A673 (cell line): ENCODE measurements at regions not wholly inside any gene's neighbourhood (a gene's known extent, or its start where the extent isn't known, plus 50 kb on each side); places are given as distances from the start of the nearest gene placed in this dataset.

ENCODE experiments used
- BruUV-seq: library from RNA; stranded (reverse); fragments of 400-500 nt; replicated peaks from 2 replicates; lab custom pipeline; 2021; lab: Mats Ljungman, UMichigan
- CTCF ChIA-PET: fragments of 300-600 bp; sonication (Branson Sonifier 250); formaldehyde crosslinking; loops from one replicate; lab custom pipeline; 2022; ENCODE audit warnings: antibody characterized with exemption; lab: Charles Lee
- POLR2A ChIA-PET: fragments of 300-600 bp; sonication (Branson Sonifier 250); formaldehyde crosslinking; loops from one replicate; lab custom pipeline; 2022; ENCODE audit warnings: antibody characterized with exemption; ENCODE audit not compliant: low non-redundant PET; lab: Charles Lee
- DNase-seq: peaks from one replicate; pipeline ENCODE4 v3.0.0-alpha.2; 2015; ENCODE audit warnings: low spot score
- H3K27ac ChIP-seq: fragments of 200-600 bp; sonication (generic); 2 replicates; pipeline ENCODE4 v1.5.1; 2016; ENCODE audit warnings: mixed run types, low read depth, mild to moderate bottlenecking, mixed read lengths, antibody characterized with exemption, low read length; ENCODE audit not compliant: poor library complexity, severe bottlenecking
- H3K27me3 ChIP-seq: fragments of 200-600 bp; sonication (generic); replicated peaks from 2 replicates; pipeline ENCODE4 v1.6.1; 2017; ENCODE audit warnings: mixed run types, low read depth, mild to moderate bottlenecking, mixed read lengths, antibody characterized with exemption, low read length; ENCODE audit not compliant: insufficient read depth, poor library complexity
- H3K36me3 ChIP-seq: fragments of 200-600 bp; sonication (generic); 2 replicates; pipeline ENCODE4 v1.6.1; 2016; ENCODE audit warnings: mixed run types, mild to moderate bottlenecking, mixed read lengths, antibody characterized with exemption, low read length; ENCODE audit not compliant: insufficient read depth, poor library complexity, severe bottlenecking
- H3K4me1 ChIP-seq: fragments of 200-600 bp; sonication (generic); 2 replicates; pipeline ENCODE4 v1.6.1; 2017; ENCODE audit warnings: mixed run types, mild to moderate bottlenecking, mixed read lengths, antibody characterized with exemption, low read length; ENCODE audit not compliant: insufficient read depth, poor library complexity, severe bottlenecking
- H3K4me3 ChIP-seq: fragments of 200-600 bp; sonication (generic); 2 replicates; pipeline ENCODE4 v1.5.1; 2016; ENCODE audit warnings: low read depth, mixed run types, mild to moderate bottlenecking, mixed read lengths, low read length; ENCODE audit not compliant: poor library complexity, severe bottlenecking
- H3K9me3 ChIP-seq: fragments of 200-600 bp; sonication (generic); 2 replicates; pipeline ENCODE4 v1.6.1; 2016; ENCODE audit warnings: mixed run types, low read depth, mild to moderate bottlenecking, mixed read lengths, antibody characterized with exemption, low read length; ENCODE audit not compliant: poor library complexity, severe bottlenecking
- EZH2 ChIP-seq: fragments of 200-600 bp; sonication (generic); IDR thresholded peaks from 2 replicates; pipeline ENCODE4 v1.6.1; 2017; ENCODE audit warnings: borderline replicate concordance, low read depth, mild to moderate bottlenecking, mixed read lengths, antibody characterized with exemption, low read length; ENCODE audit not compliant: poor library complexity, severe bottlenecking
- intact Hi-C: fragments of 100-400 bp; cut with micrococcal nuclease; formaldehyde crosslinking; loops from one replicate; pipeline ENCODE4 v1.10.0; 2022; ENCODE audit not compliant: unreplicated experiment
- TF ChIP-seq, protein P1 (sequence below): fragments of 300-800, 200-600 bp; sonication (generic); conservative IDR thresholded peaks from 2 replicates; pipeline ENCODE4 v1.5.1; 2017; ENCODE audit warnings: low read depth, mild to moderate bottlenecking, antibody characterized with exemption, low read length, moderate library complexity, mixed read lengths

DNA sequence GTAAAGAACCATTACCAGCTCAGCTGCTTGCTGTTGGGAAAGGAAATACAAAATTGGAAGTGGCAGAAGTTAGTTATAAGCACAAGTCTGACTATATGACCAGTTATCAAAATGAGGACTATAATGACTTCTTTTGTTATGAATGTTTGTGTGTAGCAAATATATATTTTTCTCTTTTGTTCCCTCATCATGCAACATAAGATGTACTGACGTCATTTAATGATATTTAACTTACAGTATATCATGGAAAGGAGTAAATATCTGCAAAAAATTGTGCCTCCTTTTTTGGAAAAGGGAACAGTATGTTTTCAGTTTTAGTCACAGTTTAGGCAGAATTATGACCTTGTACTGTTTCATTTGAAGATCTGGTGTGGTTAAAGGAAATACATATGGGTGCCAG, 356.3 kb upstream of the SLITRK5 start:
- BruUV-seq, result no TSS peak
- CTCF ChIA-PET, result no interaction called here

GRCh38 chr13:87322386-87322785, 348.8 kb upstream of the SLITRK5 start:
- TF ChIP-seq, protein P1, sequence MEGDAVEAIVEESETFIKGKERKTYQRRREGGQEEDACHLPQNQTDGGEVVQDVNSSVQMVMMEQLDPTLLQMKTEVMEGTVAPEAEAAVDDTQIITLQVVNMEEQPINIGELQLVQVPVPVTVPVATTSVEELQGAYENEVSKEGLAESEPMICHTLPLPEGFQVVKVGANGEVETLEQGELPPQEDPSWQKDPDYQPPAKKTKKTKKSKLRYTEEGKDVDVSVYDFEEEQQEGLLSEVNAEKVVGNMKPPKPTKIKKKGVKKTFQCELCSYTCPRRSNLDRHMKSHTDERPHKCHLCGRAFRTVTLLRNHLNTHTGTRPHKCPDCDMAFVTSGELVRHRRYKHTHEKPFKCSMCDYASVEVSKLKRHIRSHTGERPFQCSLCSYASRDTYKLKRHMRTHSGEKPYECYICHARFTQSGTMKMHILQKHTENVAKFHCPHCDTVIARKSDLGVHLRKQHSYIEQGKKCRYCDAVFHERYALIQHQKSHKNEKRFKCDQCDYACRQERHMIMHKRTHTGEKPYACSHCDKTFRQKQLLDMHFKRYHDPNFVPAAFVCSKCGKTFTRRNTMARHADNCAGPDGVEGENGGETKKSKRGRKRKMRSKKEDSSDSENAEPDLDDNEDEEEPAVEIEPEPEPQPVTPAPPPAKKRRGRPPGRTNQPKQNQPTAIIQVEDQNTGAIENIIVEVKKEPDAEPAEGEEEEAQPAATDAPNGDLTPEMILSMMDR, result no peak
- TF ChIP-seq EZH2, result no peak
- intact Hi-C loops, result no loop called here
- Histone ChIP-seq H3K27ac (no peak overlapping the region), H3K9me3 (no peaks in the 10 kb centered on the region), H3K27me3 (no peaks in the 10 kb centered on the region), H3K4me1 (no peaks in the 10 kb centered on the region), H3K4me3 (no peak overlapping the region), H3K36me3 (no peaks in the 10 kb centered on the region)
- DNase-seq, result no peak
- BruUV-seq, result no TSS peak
- CTCF ChIA-PET, result no interaction called here
- POLR2A ChIA-PET, result no interaction called here

More for the DNA sequence above, 356.3 kb upstream of the SLITRK5 start:
- H3K36me3 ChIP-seq, result no peaks in the 10 kb centered on the region
- H3K4me3 ChIP-seq, result no peak overlapping the region
- POLR2A ChIA-PET, result no interaction called here
- H3K27me3 ChIP-seq, result no peaks in the 10 kb centered on the region
- intact Hi-C loops, result no loop called here
- no peak overlapping the region for H3K27ac ChIP-seq
- no peaks in the 10 kb centered on the region for H3K9me3 ChIP-seq
- no peak for DNase-seq
- TF ChIP-seq EZH2, result no peak
- TF ChIP-seq, protein P1, result no peak
- no peaks in the 10 kb centered on the region for H3K4me1 ChIP-seq

DNA sequence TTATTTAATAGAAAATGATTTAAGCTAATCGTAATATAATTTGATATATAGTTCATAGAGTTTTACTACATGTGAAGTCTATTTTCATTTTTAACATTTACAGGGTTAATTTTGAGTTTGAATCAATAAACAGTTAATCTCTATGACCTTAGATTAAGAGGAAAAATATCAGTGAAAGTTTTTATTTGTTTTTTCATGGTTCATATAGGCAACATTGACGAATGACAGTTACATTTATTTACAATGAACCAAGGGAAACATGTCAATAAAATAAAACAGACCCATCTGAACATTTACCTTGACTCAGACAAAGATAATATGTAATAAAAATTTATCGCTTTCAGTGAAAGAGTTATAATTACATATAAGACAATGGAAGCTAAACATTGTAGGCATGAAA, 346.6 kb upstream of the SLITRK5 start:
- POLR2A ChIA-PET, result no interaction called here
- no peaks in the 10 kb centered on the region for H3K36me3 ChIP-seq
- BruUV-seq, result no TSS peak
- DNase-seq, result no peak
- no peaks in the 10 kb centered on the region for H3K9me3 ChIP-seq
- no peak for TF ChIP-seq EZH2
- TF ChIP-seq, protein P1, result no peak
- H3K27ac ChIP-seq, result no peak overlapping the region
- CTCF ChIA-PET, result no interaction called here
- no peaks in the 10 kb centered on the region for H3K4me1 ChIP-seq
- H3K4me3 ChIP-seq, result no peak overlapping the region
- no peaks in the 10 kb centered on the region for H3K27me3 ChIP-seq
- intact Hi-C loops, result no loop called here
